MM.1S (cell line): ENCODE measurements at regions not wholly inside any gene's neighbourhood (a gene's known extent, or its start where the extent isn't known, plus 50 kb on each side); places are given as distances from the start of the nearest gene placed in this dataset.

Experiments used
- DNase-seq: peaks from one replicate; pipeline ENCODE4 v3.0.0-alpha.2; 2015
- H2AFZ ChIP-seq: fragments of 300-600 bp; sonication (generic); 2 replicates; pipeline ENCODE4 v1.6.0; 2016; ENCODE audit warnings: antibody characterized with exemption, low read length
- H3F3A ChIP-seq: fragments of 300-600 bp; sonication (generic); 2 replicates; pipeline ENCODE4 v1.6.1; 2016; ENCODE audit warnings: mild to moderate bottlenecking, antibody characterized with exemption, low read length, moderate library complexity, mixed read lengths; ENCODE audit not compliant: insufficient read depth
- H3K27ac ChIP-seq: fragments of 300-600 bp; sonication (generic); 2 replicates; pipeline ENCODE4 v1.5.1; 2016; ENCODE audit warnings: mild to moderate bottlenecking, low read length
- H3K27me3 ChIP-seq: fragments of 300-600 bp; sonication (generic); replicated peaks from 2 replicates; pipeline ENCODE4 v1.6.0; 2016; ENCODE audit warnings: low read length; ENCODE audit not compliant: insufficient read depth
- H3K36me3 ChIP-seq: fragments of 300-600 bp; sonication (generic); replicated peaks from 2 replicates; pipeline ENCODE4 v1.6.1; 2016; ENCODE audit warnings: mild to moderate bottlenecking, low read length, mixed read lengths; ENCODE audit not compliant: insufficient read depth
- H3K4me1 ChIP-seq: fragments of 300-600 bp; sonication (generic); 2 replicates; pipeline ENCODE4 v1.6.1; 2016; ENCODE audit warnings: low read length, mixed read lengths
- H3K4me2 ChIP-seq: fragments of 300-600 bp; sonication (generic); 2 replicates; pipeline ENCODE4 v1.6.0; 2016; ENCODE audit warnings: low read depth, low read length
- H3K4me3 ChIP-seq: fragments of 300-600 bp; sonication (generic); 2 replicates; pipeline ENCODE4 v1.5.1; 2016; ENCODE audit warnings: low read length, mixed read lengths
- H3K79me2 ChIP-seq: fragments of 300-600 bp; sonication (generic); 2 replicates; pipeline ENCODE4 v1.6.1; 2016; ENCODE audit warnings: mixed run types, low read length, mixed read lengths
- H3K9ac ChIP-seq: fragments of 300-600 bp; sonication (generic); 2 replicates; pipeline ENCODE4 v1.6.1; 2016; ENCODE audit warnings: low read length, mixed read lengths
- H3K9me2 ChIP-seq: fragments of 300-600 bp; sonication (generic); replicated peaks from 2 replicates; pipeline ENCODE4 v1.6.1; 2016; ENCODE audit warnings: mild to moderate bottlenecking, low read length, mixed read lengths; ENCODE audit not compliant: insufficient read depth
- H3K9me3 ChIP-seq: fragments of 300-600 bp; sonication (generic); replicated peaks from 2 replicates; pipeline ENCODE4 v1.6.1; 2016; ENCODE audit warnings: mild to moderate bottlenecking, low read length, mixed read lengths; ENCODE audit not compliant: insufficient read depth
- H4K20me1 ChIP-seq: fragments of 300-600 bp; sonication (generic); 2 replicates; pipeline ENCODE4 v1.6.1; 2016; ENCODE audit warnings: mild to moderate bottlenecking, low read length, moderate library complexity, mixed read lengths; ENCODE audit not compliant: insufficient read depth
- EZH2 ChIP-seq: fragments of 300-600 bp; sonication (generic); optimal IDR thresholded peaks from 2 replicates; pipeline ENCODE3; 2017; ENCODE audit warnings: low read depth, mild to moderate bottlenecking, antibody characterized with exemption, low read length, mixed read lengths
- EZH2phosphoT487 ChIP-seq: fragments of 300-600 bp; sonication (generic); IDR thresholded peaks from 2 replicates; pipeline ENCODE4 v1.6.1; 2018; ENCODE audit warnings: antibody characterized with exemption, low read length
- TF ChIP-seq, protein P1 (sequence below): fragments of 300-600 bp; sonication (generic); IDR thresholded peaks from 2 replicates; pipeline ENCODE4 v1.5.1; 2016; ENCODE audit warnings: antibody characterized with exemption, low read length, mixed read lengths

DNA sequence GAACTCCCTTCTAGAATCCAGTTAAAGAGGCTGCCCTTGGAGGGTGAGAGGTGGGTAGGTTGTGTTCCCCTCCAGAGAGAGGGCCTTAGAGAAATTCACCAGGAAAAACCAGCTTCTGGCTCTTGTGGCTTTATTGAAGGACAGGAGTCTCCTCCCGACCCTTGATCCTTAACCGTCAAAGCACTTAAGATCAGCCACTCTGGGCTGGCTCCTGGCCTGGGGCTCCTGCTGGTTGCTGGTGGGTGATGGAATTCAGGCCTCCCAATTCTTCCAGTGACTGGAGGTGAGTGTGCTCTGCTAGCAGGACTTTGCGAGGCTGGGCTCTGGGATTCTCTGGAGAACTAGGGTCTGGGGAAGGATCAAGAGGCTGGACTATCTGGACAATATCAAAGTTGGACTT, 75.6 kb upstream of the LGSN start:
- Histone ChIP-seq H4K20me1 (no peaks in the 10 kb centered on the region), H3K9me2 (no peaks in the 10 kb centered on the region), H2AFZ (no peak overlapping the region), H3K4me3 (no peak overlapping the region), H3K27ac (no peak overlapping the region), H3K36me3 (no peaks in the 10 kb centered on the region), H3K27me3 (no peaks in the 10 kb centered on the region), H3K4me2 (no peak overlapping the region), H3K79me2 (no peaks in the 10 kb centered on the region), H3K9me3 (no peaks in the 10 kb centered on the region), H3K9ac (no peak overlapping the region), H3K4me1 (no peaks in the 10 kb centered on the region), H3F3A (no peaks in the 10 kb centered on the region)
- DNase-seq, result no peak
- TF ChIP-seq EZH2phosphoT487, result no peak
- no peak for TF ChIP-seq EZH2
- TF ChIP-seq, protein P1, sequence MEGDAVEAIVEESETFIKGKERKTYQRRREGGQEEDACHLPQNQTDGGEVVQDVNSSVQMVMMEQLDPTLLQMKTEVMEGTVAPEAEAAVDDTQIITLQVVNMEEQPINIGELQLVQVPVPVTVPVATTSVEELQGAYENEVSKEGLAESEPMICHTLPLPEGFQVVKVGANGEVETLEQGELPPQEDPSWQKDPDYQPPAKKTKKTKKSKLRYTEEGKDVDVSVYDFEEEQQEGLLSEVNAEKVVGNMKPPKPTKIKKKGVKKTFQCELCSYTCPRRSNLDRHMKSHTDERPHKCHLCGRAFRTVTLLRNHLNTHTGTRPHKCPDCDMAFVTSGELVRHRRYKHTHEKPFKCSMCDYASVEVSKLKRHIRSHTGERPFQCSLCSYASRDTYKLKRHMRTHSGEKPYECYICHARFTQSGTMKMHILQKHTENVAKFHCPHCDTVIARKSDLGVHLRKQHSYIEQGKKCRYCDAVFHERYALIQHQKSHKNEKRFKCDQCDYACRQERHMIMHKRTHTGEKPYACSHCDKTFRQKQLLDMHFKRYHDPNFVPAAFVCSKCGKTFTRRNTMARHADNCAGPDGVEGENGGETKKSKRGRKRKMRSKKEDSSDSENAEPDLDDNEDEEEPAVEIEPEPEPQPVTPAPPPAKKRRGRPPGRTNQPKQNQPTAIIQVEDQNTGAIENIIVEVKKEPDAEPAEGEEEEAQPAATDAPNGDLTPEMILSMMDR, result no peak

DNA sequence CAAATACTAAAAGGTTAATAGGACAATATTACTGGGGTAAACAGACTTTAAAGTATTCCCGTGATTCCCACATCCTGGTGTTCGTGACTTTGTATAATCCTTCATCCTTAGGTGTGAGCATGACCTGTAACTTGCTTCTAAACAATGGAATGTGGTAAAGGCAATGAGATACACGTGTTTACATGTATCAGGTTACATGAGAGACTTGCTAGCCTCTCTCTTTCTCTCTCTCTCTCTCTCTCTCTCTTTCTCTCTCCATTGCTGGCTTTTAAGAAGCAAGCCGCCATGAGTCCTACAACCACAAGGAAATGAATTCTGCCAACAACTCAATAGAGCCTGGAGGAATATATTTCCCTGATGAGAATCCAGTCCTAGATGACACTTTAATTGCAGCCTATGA, 83.9 kb upstream of the LGSN start:
- Histone ChIP-seq H3K27me3 (no peaks in the 10 kb centered on the region), H3K9ac (no peak overlapping the region), H3K4me1 (no peaks in the 10 kb centered on the region), H3K36me3 (no peaks in the 10 kb centered on the region), H3K4me2 (no peak overlapping the region), H3K9me3 (no peaks in the 10 kb centered on the region), H3K9me2 (no peaks in the 10 kb centered on the region), H3K79me2 (no peaks in the 10 kb centered on the region), H3K4me3 (no peak overlapping the region), H3F3A (no peaks in the 10 kb centered on the region), H2AFZ (no peak overlapping the region), H3K27ac (no peak overlapping the region), H4K20me1 (no peaks in the 10 kb centered on the region)
- no peak for TF ChIP-seq EZH2
- no peak for TF ChIP-seq EZH2phosphoT487
- TF ChIP-seq, protein P1, result no peak
- no peak for DNase-seq

GRCh38 chr6:63410435-63411426, 90.9 kb upstream of the LGSN start:
- TF ChIP-seq EZH2 (no peak), EZH2phosphoT487 (no peak)
- TF ChIP-seq, protein P1, result no peak
- Histone ChIP-seq H4K20me1 (no peaks in the 10 kb centered on the region), H3K9ac (no peak overlapping the region), H3K9me3 (no peaks in the 10 kb centered on the region), H3K9me2 (no peaks in the 10 kb centered on the region), H3K4me1 (no peaks in the 10 kb centered on the region), H3K79me2 (no peaks in the 10 kb centered on the region), H2AFZ (no peak overlapping the region), H3K4me3 (no peak overlapping the region), H3K27ac (no peak overlapping the region), H3K27me3 (no peaks in the 10 kb centered on the region), H3F3A (no peaks in the 10 kb centered on the region), H3K36me3 (no peaks in the 10 kb centered on the region), H3K4me2 (no peak overlapping the region)
- no peak for DNase-seq
